HG03558 (cell line): ENCODE measurements at regions not wholly inside any gene's neighbourhood (a gene's known extent, or its start where the extent isn't known, plus 50 kb on each side); places are given as distances from the start of the nearest gene placed in this dataset.
A peak's percentile ranks its signal among the peaks of the same experiment; 100 is the strongest.

Source experiments
- ATAC-seq: cut with Tn5 transposase; IDR thresholded peaks from one replicate; pipeline ENCODE4 v1.9.1; 2021; ENCODE audit warnings: moderate number of reproducible peaks; ENCODE audit not compliant: unreplicated experiment; ENCODE audit errors: extremely low read depth

DNA sequence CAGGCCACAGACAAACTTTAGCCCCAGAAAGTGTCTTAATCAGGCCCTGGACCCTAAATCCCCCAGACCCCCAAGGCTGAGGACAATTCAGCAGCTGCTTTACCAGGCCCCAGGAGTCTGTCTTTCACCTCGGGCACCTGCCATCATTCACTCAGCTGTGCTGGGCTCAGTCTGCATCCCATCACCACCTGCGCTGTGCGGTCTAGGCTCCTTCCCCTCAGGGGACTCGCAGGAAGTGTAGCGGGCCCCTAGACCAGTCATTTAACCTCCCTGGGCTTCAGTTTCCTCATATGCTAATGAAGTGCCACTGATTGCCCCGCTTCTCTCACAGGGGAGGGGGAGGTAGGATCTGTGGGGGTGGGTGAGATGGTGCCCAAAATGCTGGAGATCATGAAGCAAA, 76.4 kb upstream of the ZMIZ1 start:
- peak; percentile 56 for ATAC-seq

DNA sequence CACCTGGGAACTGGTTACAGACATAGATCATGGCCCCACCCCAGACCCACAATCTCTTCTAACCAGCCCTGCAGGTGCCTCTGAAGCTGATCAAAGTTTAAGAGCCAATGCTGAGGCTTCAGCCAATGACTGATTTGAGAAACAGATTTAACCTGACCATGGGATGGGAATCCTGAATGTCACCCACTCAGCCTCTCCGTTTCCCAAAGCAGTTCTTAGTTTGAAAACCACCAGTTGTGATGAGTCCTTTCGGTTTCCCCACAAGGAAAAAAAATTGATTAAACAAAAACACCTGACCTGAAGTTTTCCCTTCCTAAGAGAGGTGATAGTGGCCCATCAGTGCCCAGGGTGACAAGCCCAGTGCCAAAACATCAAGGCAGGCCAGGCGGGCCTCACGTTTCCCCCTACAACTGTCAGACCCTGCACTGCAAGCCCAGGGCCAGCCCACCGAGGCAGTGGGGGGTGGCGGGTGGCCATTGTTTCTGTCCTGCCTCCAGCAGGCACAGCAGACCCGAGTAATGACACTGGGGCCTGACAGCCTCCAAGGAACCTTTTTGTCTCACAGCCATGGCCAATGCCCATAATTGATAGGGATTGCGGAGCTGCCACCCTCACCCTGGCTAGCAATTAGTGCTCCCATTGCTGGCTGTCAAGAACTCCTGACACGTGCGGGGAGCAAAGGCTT, 75.4 kb upstream of the ZMIZ1 start:
- ATAC-seq = no peak

DNA sequence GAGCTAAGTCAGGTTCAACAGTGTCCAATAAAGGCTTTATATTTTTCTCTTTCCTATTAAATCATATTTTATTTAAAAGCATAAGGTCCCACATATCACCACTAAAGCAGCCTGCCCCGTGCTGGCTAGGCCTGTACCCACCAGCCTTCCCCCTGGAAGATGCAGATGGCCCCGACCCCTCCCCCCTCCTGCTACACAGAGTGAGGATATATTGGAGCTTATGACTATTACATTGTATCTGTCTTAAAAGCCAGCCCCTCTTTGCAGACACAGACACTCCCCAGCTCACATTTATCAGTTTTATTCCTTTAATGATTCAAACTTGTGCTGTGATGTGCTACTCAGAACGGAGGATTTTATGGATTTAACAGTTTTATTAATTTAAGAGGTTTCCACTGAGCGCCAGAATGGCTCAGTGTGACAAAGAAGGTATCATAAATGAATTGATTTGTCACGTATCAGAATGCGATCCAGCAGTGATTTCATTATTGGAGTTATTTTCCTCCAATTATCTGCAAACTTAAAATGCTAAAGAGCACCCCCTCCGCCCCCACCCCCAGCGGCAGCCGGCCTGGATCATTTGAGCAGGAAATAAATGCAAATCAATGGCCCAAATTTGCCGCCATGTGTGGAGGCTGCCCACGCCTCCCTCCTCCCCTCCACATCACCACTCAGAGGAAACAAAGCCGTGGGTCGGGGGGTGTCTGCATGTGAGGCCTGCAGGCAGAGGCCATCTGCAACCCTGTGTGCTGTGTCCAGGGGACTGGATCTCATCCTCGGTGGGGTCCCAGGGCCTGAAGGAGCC, 72.6 kb upstream of the ZMIZ1 start:
- ATAC-seq = no peak

DNA sequence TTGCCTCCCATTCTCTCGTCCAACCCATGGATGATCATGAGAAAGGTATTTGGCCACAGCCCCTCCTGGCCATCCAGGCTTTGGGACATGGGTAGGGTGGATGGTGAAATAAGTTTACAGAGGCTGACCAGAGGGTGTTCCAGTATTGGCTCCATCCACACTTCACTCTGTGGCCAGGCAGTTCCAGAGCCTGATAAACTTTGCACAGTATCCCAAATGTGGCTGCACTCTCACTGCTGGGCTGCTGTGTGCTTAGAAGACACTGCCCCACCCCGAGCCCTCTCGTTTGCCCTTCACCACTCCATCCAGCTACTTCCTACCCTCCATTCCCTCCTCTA, 72.0 kb upstream of the ZMIZ1 start:
- ATAC-seq = no peak

DNA sequence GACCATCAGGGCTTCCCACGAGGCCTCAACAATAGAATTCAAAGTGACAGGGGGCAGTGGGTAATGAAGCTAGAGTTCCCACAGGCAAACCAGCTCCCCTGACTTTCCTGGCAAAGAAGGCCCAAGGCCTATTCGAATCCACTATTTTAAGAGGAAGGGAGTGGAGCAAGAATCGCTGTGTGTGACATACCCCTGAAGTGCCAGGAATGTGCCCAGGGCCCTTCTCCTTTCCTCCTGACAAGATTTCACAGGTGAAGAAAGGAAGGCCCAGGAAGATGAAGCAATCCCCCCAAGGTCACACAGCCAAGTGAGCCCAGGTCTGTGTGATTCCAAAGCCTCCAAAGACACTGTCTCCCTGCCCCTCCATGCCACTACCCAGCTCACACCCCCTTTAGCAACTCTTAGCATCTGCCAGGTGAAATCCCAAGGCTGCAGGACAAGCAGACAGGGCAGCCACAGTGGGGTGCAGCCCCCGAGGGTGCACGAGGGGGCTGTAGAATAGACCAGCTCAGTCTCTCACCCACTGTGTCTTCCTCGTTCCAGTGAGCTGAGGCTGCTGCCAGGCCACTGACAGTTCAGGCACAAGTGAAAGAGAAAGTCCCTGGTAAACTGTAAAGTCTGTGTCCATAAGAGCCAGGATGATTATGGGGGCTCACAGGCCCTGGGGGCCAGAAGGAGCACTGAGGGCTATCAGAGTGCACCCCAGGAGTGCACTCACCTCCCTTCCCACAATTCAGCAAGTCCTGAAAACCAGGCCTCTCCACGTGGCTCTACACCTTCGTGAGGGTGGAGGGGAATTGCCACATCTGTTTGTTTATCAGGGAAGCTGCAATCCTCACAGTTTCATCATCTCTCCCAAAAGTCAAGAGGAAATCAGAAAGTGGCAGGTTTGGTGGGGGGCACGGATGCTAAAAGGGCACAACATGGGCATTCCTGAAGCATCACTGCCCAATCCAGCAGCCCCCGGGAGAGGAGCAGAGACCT, 70.8 kb upstream of the ZMIZ1 start:
- no peak for ATAC-seq

DNA sequence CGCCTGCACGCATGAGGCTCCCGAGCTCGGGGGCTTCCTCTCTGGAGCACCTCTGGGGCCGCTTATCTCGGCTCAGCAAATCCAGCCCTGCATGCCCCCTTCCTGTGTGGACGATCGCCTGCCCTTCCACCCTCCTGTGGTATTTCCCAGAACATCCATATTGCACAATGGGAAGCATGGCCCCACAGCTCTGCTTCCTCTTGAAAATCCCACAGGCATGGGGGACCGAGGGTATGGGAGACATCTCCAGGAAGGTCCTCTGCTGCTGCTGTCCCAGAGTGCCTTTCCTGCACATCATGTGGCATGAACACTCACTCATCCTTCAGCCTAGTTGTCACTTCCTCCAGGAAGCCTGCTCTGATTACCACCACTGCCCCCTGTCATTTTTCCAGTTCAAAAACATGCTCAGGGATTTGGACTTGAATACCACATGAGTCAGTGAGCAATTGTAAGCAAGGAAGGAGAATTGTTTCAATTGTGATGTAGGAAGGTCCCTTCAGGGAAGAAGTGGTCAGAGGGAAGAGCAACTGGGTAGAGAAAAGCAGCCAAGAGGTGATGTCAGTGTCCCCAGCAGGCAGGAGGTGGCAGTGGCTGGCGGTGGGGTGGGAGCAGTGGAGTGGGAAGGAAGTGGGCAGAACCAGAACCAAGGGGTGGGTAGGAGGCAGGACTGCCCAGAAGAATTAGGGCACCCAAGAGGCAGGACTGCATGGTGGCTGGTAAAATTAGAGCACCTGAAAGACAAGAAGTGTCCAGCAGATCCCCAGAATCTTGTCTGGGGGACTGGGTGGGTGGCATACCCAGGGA, 67.5 kb upstream of the ZMIZ1 start:
- ATAC-seq = no peak

DNA sequence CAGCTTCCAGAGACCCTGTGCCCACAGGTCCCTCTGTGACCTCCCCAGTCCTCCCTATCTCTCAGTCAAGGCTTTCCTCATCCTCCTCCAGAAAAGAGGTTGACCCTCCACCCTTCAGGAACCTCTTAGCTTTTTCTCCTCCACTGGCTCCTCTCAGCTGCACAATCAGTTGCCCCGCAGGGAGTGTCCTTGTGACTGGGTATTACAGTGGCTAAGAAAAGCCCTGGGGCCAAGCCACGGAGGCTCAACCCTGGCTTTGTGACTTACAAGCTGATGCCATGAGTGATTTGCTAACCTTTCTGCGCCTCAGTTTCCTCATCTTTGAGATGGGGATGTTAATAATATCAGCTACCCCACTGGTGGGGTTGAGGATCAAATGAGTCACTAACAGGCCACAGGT, 66.4 kb upstream of the ZMIZ1 start:
- ATAC-seq = no peak

DNA sequence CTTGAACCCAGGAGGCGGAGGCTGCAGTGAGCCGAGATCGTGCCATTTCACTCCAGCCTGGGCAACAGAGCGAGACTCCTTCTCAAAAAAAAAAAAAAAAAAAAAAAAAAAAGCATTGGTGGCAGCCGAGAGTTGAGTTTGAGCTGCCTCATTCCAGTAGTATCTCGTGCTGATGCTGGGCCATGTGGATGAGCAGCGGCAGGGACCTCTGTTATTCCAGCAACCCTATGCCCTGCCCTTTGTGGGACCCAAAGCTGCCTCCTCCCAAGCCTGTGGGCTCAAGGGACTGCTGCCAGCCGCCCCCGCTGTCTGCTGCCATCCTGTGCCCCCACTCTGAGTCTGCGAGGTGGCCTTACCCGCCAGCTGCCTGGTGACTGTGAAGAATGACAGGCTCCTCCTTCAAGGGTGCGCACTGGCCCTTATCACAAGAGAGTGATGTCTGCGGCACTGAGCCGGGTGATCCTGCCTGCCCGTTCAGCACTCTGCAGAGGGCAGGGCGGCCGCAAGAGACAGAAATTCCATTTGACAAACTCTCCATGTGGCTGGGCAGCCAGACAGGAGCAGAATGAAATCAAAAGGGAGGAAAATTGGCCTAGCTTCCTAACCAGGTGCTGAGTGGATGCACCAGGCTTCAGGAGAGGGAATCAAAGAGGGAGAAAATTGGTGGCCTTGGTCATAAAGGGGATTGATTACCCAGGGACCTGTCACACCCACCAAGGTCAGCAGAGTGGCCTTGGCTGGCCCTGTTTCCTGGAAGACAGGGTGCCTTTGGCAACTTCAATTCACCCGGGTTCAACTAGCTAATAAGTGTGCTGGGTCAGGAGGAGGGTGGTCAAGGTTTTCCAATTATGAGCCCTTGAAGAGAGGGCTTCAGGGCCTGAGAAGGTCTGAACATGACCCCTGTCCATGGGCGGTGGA, 65.3 kb upstream of the ZMIZ1 start:
- ATAC-seq = no peak

DNA sequence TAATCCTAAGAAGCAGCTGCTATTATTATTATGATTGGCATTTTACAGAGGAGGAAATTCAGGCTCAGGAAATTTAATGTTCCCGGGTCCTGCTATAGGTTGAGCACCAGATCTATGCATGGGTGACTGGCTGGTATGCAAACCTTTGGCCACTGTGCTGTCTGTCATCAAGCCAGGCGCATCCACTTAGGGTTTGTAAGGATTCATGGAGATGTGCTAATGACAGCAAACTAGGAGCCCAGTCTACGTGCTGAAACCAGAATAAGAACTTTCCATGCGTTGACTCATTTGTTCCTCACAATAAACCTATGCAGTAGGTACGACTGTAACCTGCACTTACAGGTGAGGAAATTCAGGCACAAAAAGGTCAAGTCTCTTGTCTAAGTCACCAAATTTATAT, 64.5 kb upstream of the ZMIZ1 start:
- ATAC-seq = no peak

DNA sequence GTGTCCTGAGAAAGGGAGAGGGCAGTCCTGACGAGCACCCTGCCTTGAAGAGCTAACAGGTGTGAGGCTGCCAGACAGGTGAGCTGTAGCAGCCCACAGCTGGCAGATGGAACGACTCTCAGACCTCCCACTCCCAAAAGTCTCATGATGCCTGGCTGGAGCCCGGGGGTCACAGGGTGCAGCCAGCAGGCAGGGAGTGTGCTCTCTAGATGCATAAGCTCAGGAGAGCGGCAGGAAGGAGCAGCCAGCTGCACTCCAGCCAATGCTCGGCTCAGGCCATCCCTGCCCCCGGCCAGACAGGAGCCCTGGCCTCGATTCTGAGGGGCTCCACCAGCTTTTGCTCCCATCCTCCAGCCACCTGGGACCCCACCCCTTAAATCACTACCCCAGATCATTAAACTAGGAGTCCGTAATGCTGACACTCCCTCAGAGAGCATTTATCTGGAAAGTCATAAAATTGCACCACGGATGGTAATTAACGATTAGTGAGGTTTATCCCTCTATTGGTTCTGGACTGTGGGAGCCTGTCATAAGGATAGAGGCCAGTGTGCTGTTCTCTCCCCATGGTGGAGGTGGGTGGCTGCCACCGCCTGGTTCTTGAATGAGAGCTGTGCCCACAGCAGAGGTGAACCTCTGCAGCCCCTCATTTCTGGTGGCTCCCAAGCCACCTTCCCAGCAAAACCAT, 63.5 kb upstream of the ZMIZ1 start:
- ATAC-seq = no peak

DNA sequence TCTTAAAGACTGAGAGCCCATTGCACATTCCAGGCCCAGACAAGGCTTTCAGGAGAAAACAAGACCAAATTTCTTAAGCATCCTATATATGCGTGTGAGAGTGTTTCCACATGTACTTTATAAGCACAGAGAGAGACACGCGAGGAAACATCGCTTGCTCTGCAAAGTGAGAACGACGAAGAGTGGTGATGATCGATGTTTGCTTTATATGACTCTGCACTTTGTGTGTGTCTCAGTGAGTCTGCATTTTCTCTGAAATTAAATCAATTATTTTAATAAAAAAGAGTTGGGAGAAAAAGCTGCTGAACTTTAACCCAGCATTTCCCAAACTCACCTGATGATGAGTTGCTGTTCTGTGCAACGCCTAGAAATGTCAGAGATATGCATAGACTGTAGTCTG, 61.7 kb upstream of the ZMIZ1 start:
- ATAC-seq = no peak

DNA sequence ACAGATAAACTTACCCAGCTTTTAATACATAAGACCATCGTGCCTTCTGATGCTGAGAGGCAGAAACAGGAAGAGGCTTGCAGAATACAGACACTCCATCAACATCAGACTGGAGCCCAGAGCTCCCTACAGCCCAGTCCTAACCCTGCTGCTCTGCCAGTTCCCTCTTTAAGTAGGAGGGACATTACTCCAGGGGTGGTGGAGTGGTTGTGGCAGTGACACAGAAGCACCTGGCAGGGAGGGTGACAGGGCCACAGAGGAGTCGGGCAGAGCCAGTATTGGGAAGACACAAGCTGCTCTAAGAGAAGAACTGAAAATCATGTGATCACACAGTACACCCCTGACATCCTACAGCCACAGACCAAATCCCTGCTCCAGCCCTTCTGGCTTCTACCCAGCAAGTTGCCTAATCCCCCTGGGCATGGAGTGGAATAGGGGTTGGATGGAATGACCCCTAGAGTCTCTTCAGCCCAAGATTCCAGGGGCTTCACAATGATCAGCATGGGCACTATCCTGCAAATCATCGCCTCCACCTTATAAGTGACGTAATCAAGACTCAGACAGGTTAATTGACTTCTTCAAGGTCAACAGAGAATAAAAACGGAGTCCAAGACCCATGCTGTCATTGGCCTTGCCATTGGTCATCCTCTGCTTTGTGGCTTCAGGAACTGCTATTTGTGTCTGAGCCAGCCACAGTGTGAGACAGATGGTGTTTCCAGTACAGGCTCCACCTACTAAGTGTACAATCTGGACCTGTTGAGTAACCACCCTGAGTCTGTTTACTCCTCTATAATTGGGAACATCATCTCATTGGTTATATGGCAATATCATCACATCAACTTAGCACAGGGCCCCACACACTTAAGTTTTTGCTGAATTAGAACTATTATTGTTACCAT, 61.1 kb upstream of the ZMIZ1 start:
- ATAC-seq = no peak

DNA sequence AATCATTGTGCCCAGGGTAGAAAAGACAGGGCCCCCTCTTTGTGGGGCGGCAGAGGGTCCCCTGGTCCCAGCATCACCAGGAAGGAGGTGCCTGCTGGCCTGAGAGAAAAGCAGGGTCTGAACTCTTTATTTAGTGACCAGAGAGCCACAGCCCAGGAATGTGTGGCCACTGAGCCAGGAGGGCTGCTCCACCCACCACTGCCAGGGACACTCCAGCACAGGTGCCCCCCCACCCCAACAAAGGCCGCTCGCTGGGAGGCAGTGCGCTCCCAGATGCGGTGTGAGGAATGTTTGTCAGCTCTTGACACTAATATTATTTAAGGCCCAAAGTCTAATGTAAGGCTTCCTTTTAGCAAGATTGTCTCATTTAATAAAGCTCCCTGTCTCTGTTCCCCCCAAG, 59.6 kb upstream of the ZMIZ1 start:
- ATAC-seq = no peak

DNA sequence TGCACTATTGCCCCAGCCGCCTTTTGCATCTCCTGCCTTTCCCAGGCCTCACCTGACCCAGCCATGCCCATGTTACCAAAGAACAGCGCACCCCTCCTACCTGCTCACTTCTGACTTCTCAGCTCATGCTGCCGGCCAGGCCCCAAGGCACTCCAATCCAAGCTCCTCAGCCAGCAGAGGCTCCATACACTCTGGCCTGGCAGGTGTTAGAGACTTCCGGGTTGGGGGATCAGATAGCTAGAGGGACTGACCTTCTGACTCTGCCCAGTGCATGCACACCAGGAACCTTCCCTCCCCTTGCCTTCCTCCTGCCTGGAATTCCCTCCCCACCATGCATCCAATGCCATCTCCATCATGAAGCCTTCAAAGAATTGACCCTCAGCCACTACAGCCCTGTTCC, 56.2 kb upstream of the ZMIZ1 start:
- ATAC-seq = no peak

DNA sequence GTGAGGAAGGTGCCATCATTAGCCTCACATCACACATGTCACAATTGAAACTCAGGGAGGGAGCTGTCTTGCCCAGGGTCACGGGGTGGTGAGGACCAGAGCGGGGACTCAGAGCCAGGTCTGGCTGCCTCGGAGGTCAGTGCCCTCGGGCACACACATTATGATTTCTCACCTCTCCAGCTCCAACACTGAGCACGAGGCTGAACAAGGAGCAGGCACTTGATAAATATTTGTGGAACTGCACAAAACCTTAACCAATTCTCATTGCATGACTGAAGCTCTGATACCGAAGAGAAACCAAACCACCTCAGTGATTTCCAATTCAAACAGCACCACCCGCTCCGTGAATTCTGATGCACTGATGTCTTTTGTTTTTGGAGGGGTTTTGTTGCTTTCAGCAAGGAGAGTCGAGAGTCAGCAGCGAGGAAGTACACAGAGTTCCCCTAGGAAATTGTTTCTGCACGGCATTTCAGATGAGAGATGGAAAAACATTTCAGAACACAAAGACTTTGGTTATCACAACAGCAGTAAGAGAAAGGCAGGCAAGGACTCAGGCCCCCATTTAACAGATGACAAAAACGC, 55.3 kb upstream of the ZMIZ1 start:
- ATAC-seq = no peak

DNA sequence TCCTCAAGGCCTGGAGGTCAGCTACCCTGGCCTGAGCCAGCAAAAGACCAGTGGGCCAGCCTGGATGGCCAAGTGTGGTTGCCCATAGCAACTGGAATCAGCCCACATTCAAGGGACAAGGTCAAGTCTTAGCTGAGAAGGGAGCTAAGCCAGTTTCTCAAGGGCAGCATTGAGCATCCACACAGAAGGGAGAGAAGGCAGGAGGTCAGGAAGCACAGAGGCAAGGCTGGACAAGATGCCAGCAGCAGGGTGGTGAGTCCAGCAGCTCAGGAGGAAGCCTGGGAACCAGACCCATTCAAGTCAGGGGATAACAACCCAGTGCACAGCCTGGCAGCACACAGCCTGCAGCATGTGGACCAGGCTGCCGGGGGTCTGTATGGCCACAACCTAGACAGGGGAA, 54.0 kb upstream of the ZMIZ1 start:
- no peak for ATAC-seq

DNA sequence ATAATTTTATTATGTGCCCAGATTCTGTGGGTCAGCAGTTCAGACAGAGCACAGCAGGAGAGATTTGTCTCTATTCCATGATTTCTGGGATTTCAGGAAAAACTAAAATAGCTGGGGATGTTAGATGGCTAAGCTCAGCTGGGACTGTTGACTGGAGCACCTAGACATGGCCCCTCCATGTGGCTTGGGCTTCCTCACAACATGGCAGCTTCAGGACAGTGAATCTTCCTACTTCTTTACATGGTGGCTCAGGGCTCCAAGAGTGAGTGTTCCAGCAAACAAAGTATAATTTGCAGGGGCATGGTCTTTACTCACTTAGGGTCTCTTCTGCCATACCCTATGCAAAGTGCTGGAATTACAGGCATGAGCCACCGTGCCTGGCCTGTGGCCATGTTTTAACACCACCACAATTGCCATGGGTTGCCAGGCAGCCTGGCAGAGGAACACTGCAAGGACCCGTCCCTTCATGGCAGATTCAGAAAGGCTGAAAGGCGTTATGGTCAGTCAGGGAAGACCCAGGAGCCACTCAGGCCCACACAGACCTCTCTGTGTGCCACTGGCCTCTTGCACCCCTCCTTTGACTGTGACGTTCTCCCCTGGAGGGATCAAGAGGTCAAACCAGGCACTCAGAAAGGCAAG, 50.8 kb upstream of the ZMIZ1 start:
- ATAC-seq = no peak
